EH (cell line): ENCODE measurements at regions not wholly inside any gene's neighbourhood (a gene's known extent, or its start where the extent isn't known, plus 50 kb on each side); places are given as distances from the start of the nearest gene placed in this dataset.

Experiments
- DNase-seq: peaks from one replicate; pipeline ENCODE4 v3.0.0-alpha.2; 2015; ENCODE audit warnings: low read depth

DNA sequence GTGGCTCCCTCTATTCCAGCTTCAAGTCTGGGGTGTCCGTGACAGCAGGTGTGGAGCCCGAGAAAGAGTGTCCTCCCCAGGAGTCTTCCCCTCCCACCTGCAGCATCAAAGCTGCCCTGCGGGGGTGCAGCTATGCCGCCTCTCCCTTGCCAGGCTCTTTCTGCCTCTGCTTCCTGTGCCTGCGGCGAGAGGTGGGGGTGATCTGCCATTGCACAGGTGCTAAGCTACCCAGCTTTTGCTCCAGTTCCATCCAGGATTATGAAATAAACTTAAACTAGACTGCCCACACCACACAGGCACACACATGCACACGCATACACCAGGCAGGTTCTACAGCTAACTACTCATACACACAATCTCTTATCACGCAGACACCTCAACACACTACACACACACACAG, 104.7 kb upstream of the CLDN10 start:
- DNase-seq = no peak

DNA sequence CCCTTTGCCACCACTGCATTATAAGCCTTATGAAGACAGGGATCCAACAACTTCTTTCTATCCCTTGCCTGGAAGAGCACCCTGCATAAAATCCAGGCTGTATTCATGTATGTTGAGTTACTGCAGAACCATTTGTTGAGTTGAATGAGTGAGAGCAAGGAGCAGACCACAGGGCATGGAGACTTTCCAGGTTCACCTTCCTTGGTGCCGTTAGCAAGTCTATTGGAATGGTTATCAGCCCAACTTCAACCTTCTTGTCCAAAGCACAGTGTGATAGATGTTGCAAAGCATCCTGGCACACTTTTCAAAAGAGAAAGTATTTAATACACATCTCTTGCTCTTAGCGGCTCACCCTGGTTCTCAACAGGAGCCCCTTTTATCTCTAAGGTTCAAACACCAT, 100.9 kb upstream of the CLDN10 start:
- no peak for DNase-seq

DNA sequence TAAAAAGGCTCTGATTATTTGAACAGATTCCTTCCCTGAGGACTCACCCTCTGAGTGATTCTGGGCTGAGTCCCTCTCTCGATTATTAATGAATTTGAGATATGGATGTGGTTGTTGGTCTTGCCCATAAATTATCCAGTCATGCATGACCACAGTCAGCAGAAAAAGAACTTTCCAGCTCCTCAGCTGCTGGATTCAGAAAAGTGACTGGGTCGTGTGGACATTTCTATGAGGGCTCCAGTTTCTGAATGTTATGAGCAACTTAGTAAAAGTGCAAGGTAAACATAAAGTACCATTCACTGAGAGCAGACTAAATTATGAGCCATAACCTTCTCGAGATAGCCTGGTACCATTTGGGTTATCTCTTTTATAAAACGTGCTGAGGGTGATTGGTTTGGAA, 100.1 kb upstream of the CLDN10 start:
- no peak for DNase-seq

DNA sequence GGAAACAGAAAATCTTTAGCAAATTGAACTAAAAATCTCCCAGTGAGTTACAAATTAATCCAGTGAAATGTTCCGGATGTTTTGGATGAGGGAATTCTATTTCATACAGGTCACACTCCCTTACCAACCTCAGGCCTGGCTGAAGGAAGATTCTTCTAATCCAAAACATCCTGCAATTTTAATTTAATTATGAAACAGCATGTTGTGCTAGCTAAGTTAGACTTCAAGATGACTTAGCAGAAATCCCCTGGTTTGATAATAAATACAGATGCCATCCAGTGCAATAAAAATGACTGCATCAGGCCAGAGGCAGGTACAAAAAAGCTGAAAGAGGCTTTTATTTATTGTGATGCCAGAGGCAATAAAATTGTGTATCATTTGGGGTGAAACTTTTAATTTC, 96.7 kb upstream of the CLDN10 start:
- no peak for DNase-seq

DNA sequence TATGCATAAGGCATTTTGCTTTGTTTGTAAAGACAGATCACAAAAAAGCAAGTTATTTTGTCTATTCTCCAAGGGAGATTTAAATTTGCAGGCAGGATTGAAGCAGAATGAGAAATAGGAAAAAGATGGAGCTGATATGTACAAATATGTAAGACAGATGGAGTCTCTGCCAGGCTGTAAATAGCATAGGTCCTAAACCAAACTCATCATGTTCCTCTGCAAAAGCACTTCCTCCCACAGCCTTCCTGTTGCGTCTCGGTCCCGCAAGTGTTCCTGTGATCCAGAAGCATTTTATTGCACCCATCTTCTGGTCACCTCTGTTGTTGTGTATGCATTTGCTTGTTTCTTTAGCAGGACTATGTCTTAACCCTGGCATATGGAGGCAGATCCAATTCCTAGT, 95.7 kb upstream of the CLDN10 start:
- no peak for DNase-seq

DNA sequence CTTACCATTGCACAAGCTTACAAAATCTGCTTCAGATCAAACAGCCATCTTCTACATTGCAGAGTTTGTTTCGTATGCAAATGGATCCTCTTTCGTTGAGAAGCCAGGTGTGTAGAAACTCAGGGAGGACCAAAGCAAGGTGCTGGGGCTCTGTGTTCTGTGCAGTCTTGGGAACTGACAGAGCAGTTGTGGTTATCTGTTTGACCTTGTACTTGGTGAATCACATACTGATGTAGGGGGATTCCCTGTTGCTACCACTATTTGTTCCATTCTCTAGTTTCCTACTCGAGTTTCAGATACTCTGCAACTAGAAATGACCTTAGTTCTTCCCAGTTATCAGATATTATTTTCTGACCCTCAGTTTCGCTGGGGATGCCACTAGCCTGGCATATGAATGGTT, 95.2 kb upstream of the CLDN10 start:
- no peak for DNase-seq

DNA sequence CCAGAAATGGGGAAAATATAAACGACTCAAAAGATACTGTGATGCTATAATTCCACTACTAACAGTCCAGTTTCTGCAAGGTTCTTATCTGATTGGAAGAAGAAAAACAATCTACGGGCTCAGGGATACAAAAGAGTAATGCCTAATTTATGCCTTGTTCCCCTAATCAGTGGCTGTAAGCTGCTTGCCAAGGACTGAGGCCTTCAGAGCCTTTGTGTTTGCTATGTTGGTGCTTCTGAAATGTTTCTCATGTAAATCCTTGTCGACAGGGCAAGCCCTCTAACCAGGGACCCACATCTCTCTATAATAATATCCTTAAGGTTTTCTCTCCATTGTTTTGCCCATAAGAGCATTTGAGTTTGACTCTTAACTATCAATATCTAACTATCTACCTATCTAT, 89.7 kb upstream of the CLDN10 start:
- DNase-seq = no peak

DNA sequence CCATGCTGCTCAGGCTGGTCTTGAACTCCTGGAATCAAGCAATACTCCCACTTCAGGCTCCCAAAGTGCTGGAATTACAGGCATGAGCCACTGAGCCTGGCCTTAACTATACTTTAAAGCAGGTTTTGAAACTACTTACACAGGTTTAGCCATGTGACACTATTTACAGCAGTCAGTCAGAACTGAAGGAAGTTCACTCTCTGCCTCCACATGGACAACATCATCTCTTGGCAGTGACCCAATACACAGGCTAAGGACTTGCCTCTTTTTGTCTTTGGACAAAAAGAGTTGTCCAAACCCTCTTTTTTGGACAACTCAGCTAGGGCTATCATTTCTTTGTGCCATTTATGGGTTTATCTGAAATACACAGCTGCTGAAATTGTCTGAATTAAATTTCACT, 89.0 kb upstream of the CLDN10 start:
- no peak for DNase-seq

DNA sequence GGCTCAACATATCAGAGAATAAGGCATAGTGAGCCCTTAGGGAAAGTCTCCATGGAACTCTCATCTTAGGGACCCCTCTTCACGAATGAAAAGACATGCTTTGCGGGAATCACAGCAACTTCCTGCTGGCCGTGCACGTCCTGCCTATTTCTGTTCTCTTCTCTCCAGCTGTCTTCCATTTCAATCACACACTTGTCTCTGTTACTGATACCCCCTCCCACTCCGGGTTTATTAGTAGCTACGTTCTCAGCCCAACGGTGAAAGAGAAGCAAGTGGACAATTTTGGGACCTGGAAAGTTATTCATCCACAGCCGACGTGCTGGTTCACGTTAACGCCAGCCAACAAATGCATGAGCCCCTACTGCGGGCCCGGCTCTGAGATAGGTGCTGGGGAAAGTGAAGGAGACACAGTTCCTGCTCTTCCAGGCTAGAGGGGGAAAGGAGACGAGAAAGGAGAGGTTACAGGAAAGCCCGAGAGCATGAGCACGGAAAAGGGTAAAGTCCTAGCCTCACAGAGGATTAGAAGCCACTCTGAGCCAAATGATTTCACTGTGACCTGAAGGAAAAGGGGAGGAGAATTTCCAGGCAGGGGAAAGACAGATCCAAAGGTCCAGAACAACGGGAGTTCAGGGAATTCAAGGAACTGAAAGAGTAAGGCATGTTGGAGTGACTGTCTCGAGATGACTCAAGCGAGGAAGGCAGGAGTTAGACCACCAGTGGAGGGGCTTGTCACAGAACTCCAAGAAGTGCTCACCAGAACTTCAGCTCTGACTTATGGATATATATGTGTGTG, 81.8 kb upstream of the CLDN10 start:
- DNase-seq = no peak

DNA sequence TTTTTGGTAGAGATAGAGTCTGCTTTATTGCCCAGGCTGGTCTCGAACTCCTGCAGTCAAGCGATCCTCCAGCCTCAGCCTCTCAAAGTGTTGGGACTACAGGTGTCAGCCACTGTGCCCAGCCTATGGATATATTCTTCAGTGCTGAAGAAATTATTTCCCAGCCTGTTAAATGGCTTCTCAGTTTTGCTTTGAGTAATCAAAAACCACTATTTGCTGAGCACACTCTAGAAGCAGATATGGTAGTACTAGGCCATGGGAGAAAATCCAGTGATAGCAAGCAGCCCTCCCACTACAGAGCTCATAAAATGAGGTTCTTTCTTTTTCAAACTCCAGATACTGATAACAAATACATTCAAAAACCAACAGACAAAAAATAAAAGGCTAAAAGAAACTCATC, 80.6 kb upstream of the CLDN10 start:
- DNase-seq = no peak

DNA sequence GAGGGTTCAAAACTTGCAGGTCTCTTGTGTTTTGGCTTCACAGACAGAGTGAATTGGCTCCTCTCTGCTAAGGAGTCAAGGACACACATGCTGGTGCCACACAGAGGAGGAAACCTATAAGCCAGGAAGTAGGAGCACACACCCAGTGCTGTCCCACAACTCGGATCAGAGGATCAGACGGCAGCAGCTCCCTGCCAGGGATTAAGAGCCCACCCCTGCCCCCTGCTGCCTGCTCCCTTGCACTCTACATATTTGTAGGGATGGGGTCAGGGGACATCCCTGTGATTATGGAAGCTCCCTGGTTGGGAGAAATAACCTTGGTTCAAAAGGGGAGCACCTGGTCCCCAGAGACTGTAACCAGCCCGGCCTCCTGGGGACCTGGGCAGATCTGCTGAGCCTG, 77.5 kb upstream of the CLDN10 start:
- DNase-seq = no peak

DNA sequence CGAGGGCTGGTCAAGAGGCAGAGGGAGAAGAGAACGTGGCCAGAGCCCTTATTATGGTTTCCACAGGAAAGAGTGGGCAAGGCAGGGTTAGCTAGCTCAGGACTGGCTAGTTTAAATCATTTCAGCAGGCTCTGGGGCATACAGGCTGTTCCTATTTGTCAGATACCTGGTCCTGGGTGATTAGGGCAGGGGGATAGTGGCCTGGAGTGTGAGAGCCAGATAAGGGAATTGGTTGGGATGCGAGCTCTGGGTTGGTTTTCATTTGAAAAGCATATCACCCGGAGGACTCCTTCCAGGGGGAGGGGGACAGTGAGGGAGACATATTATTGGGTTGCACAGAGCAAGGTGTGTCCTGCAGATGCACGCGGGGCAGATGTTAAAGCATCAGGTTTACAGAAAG, 75.3 kb upstream of the CLDN10 start:
- DNase-seq = no peak

DNA sequence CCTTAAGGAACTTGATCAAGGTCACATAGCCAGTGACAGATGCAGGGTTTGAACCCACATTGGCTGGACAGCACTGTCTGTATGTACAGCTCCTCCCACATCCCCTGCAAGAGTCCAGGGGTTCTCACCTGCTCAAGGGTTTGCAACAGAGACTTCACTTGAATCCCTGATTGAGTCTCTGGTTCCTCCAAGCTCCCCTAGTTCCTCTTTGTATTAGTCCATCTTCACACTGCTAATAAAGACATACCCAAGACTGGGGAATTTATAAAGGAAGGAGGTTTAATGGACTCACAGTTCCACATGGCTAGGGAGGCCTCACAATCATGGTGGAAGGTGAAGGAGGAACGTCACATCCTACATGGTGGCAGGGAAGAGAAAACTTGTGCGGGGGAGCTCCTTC, 72.8 kb upstream of the CLDN10 start:
- no peak for DNase-seq

DNA sequence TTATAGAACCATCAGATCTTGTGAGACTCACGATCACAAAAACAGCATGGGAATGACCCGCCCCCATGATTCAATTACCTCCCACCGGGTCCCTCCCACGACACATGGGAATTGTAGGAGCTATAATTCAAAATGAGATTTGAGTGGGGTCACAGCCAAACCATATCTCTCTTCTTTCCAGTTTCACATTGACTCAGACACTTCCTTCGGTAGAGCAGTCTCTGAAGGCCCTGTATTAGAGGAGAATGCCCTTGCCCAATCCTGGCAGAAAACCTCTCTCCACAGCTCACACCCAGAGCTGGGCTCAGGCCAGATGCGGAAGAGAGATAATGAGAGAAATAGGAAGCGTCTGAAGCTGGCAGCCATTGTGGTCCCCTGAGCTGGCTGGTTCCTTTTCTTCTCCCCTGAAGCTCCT, 72.4 kb upstream of the CLDN10 start:
- DNase-seq = no peak

DNA sequence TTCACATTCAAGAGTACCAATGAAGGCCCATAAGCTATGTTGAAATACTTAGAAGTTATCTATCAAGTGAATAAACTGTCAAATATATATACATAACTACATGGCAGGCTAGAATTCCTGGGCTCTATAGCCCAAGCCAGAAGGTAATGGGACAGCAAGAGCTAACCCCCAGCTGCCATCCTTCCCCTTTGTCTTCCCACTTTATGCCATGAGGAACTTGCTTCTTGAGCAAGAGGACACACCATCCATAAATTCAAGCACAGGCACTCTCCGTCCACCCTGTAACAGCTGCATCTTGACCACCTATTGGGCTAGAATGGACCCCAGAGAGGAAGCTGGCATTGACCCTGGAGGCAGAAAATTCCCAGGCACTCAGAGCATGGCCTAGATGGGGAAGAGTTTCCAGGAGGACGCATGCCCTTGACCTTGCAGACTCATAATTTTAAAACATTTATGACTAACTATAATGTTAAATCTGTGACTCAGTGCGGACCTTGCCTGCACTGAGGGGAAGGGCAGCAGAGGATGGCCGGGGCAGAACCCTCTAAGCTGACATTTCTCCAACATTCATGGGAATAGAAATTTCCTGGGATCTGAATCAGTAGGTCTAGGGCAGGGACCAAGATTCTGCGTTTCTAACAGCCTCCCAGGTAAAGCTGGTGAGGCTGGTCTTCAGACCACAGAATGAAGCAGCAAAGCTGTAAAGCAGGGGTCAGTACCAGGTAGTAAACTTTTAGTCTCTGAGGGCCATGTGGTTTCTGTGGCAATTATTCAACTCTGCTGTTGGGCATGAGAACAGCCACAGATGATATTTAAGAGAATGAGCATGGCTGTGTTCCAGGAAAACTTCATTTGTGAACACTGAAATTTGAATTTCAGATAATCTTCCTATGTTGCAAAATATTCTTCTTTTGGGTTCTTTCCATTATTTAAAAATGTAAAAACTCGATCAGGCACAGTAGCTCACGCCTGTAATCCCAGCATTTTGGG, 71.4 kb upstream of the CLDN10 start:
- DNase-seq = peak; percentile 8

DNA sequence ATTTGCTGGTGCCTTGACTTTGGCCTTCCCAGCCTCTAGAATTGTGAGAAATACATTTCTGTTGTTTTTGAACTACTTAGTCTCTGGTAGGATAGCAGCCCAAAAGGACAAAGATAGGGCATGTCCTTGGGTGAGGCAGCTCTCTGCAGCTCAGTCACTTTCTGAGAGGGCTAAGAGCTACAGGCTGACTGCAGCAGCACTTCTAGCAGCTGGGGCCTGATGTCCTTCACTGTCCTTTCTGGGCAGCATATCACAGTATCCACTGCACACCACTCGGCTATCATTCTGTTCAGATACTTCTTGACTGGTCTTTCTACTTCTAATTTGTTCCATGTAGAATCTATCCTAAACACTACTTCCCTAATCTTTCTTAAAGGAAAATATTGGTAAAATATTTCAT, 68.5 kb upstream of the CLDN10 start:
- DNase-seq = no peak

DNA sequence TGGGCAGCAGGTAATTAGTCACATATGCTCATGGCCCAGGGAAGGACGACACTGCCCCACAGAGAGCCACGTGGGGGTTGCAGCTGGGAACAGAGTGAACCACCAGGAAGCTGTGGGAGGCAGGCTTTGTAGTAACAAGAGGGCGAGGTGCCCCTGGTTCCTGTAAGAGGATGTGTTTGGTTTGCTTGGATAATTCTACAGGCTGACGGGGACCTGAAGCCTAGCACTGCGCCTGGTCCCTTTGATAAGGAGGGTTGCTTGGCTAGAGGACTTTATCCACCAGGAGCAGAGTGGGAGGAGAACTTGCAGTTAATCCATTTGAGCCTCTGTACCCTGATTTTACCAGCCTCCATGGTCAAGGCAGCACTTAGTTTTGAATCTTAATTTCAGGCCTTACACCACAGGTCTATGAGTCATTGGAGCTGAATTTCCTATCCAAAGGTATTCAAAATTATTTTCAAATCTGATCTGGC, 67.4 kb upstream of the CLDN10 start:
- peak; percentile 19 for DNase-seq

DNA sequence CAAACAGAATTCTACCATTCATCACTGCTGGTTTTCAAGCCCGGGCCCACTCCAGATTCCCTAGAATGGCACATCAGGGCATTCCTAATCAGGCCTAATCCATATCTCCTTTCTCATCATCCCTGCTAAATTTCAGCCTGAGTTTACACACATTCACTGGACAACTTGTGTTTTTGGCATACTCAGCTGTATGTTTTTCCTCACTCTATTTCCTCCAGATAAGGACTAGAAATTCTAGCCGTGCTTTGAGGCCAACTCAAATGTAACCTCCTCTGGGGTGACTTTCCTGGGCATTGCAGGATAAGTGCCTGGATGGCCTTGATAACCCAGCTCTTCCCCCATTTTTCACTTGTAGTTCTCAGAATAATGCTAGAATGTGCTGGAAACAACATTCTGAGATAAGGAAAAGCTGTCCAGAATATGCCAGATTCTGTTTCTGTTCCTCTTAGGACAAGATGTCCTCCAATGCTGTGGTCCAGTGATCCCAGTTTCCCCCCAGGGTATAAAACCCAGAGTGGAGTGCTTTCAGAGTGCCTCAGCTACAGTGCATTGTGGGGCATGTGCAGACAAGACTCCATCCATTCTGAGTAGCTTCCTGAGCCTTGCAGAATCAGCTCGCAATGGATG, 66.9 kb upstream of the CLDN10 start:
- DNase-seq = no peak

DNA sequence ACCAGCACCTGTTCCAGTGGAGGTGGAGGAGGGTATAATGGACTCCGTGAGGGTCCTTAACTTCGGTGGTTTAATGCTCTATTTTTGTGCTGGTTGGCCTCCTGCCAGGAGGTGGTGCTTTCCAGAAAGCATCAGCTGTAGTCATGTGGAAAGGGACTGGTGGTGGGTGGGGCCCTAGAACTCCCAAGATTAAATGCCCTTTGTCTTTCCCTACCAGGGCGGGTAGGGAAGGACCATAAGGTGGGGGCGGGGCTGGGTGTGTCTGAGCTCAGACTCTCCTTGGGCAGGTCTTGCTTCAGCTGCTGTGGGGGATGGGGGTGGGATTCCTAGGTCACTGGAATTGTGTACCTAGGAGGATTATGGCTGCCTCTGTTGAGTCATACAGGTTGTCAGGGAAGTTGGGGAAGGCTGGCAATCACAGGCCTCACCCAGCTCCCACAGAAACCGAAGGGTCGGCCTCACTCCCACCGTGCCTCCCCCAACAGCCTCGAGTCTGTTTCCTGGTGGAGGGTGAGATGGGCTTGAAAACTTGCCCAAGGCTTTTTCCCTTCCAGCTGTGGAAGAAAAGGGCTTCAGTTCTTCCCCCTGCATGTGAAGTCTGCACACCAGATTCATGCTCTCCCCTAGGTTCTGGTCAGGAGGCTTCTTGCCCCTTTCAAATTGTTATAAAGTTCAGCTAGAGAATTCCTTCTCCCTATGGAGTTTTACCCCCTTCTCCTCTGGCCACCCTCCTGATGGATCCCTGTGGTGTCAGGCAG, 60.3 kb upstream of the CLDN10 start:
- no peak for DNase-seq

DNA sequence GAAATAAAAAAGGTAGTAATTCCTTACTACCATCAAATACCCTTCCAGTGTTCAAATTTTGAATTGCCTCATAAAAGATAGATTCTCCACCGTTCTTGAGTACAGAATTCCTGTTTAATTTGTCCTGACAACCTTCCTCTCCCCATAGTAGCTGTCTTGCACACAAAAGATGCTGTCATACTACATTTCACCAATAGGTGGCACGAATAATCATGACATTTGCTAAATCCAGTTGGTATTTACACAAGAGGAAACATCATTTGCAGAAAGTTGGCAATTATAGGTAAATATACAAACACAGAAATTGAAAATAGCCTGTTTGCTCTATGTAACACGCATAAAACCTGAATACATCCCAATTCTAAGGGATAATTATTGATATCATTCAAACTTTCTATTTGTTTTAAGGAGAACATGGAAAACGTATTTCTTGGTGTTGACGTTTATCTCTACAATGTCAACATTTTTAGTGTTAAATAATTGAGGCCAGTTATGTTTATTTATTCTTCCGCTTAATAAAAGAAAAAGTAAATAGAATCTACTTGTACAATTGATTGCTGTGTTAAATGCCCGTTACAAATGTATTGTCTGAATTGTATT, 58.3 kb upstream of the CLDN10 start:
- DNase-seq = peak; percentile 57

DNA sequence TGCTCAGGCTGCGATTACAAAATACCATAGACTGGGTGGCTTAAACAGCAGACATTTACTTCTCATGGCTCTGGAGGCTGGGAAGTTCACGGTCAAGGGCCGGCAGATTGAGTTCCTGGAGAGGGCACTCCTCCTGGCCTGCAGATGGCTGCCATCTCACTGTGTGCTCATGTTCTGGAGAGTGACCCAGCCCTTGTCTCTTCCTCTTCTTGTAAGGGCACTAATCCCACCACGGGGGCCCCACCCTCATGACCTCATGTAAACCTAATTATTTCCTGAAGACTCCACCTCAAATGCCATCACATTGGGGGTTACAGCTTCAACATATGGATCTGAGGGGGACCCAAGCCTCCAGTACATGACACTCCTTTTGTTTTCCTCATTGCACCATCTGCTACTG, 56.0 kb upstream of the CLDN10 start:
- no peak for DNase-seq
